ENCODE measurements at regions not wholly inside any gene's neighbourhood (a gene's known extent, or its start where the extent isn't known, plus 50 kb on each side); places are given as distances from the start of the nearest gene placed in this dataset.

GRCh38 chr1:29385966-29386365 lies 149.6 kb downstream of the PTPRU start:
- TF ChIP-seq POU6F1 (CRISPR knock-in tag; IDR thresholded peaks at IDR 0.05; ENCODE audit: borderline replicate concordance, low read depth) = no peak
- no peak for TF ChIP-seq ZNF70 (CRISPR knock-in tag; IDR thresholded peaks at IDR 0.05)
- no peak for TF ChIP-seq CSDC2 (CRISPR knock-in tag; IDR thresholded peaks at IDR 0.05)
- no peak for TF ChIP-seq BACH2 (CRISPR knock-in tag; IDR thresholded peaks at IDR 0.05; ENCODE audit: borderline replicate concordance)
- no peak for TF ChIP-seq CSRNP3 (CRISPR knock-in tag; IDR thresholded peaks at IDR 0.05)
- no peak for TF ChIP-seq GLIS3 (CRISPR knock-in tag; IDR thresholded peaks at IDR 0.05)
- no peak for TF ChIP-seq ISL1 (CRISPR knock-in tag; IDR thresholded peaks at IDR 0.05)
- no peak for TF ChIP-seq ZC3H10 (CRISPR knock-in tag; IDR thresholded peaks at IDR 0.05)
- no peak for TF ChIP-seq PATZ1 (CRISPR knock-in tag; IDR thresholded peaks at IDR 0.05; ENCODE audit: borderline replicate concordance)
- no peak for TF ChIP-seq ARNTL (CRISPR knock-in tag; IDR thresholded peaks at IDR 0.05; ENCODE audit: borderline replicate concordance, low read depth)
- no peak for TF ChIP-seq RARB (CRISPR knock-in tag; IDR thresholded peaks at IDR 0.05)
- no peak for TF ChIP-seq ESRRG (CRISPR knock-in tag; IDR thresholded peaks at IDR 0.05)
- TF ChIP-seq ZNF565 (CRISPR knock-in tag; conservative IDR thresholded peaks at IDR 0.05; ENCODE audit: low read depth) = no peak
- no peak for ATAC-seq

GRCh38 chr1:29384496-29385015 lies 148.2 kb downstream of the PTPRU start:
- no peak for TF ChIP-seq CREB5 (CRISPR knock-in tag; IDR thresholded peaks at IDR 0.05; ENCODE audit: low read depth)
- no peak for TF ChIP-seq TOX (CRISPR knock-in tag; IDR thresholded peaks at IDR 0.05; ENCODE audit: borderline replicate concordance)
- TF ChIP-seq GLIS3 (CRISPR knock-in tag; IDR thresholded peaks at IDR 0.05) = no peak
- no peak for TF ChIP-seq TCF4 (CRISPR knock-in tag; IDR thresholded peaks at IDR 0.05; ENCODE audit: borderline replicate concordance)
- no peak for TF ChIP-seq ZFP30 (CRISPR knock-in tag; IDR thresholded peaks at IDR 0.05)
- no peak for TF ChIP-seq ZNF8 (CRISPR knock-in tag; IDR thresholded peaks at IDR 0.05)
- TF ChIP-seq ZC3H10 (CRISPR knock-in tag; IDR thresholded peaks at IDR 0.05) = no peak
- TF ChIP-seq PATZ1 (CRISPR knock-in tag; IDR thresholded peaks at IDR 0.05; ENCODE audit: borderline replicate concordance) = no peak
- no peak for TF ChIP-seq ZNF565 (CRISPR knock-in tag; conservative IDR thresholded peaks at IDR 0.05; ENCODE audit: low read depth)
- no peak for TF ChIP-seq ZNF70 (CRISPR knock-in tag; IDR thresholded peaks at IDR 0.05)
- TF ChIP-seq ESRRG (CRISPR knock-in tag; IDR thresholded peaks at IDR 0.05) = no peak
- TF ChIP-seq PPARA (CRISPR knock-in tag; IDR thresholded peaks at IDR 0.05; ENCODE audit: borderline replicate concordance) = no peak
- TF ChIP-seq CSRNP3 (CRISPR knock-in tag; IDR thresholded peaks at IDR 0.05) = no peak
- TF ChIP-seq BACH2 (CRISPR knock-in tag; IDR thresholded peaks at IDR 0.05; ENCODE audit: borderline replicate concordance) = no peak
- TF ChIP-seq CSDC2 (CRISPR knock-in tag; IDR thresholded peaks at IDR 0.05) = no peak
- no peak for TF ChIP-seq ZFP3 (CRISPR knock-in tag; IDR thresholded peaks at IDR 0.05)
- no peak for TF ChIP-seq RARB (CRISPR knock-in tag; IDR thresholded peaks at IDR 0.05)
- TF ChIP-seq OSR1 (CRISPR knock-in tag; IDR thresholded peaks at IDR 0.05) = no peak
- no peak for TF ChIP-seq TSHZ2 (CRISPR knock-in tag; IDR thresholded peaks at IDR 0.05)
- TF ChIP-seq ISL1 (CRISPR knock-in tag; IDR thresholded peaks at IDR 0.05) = no peak
- no peak for ATAC-seq
